ENCODE measurements at regions not wholly inside any gene's neighbourhood (a gene's known extent, or its start where the extent isn't known, plus 50 kb on each side); places are given as distances from the start of the nearest gene placed in this dataset.

- TF ChIP-seq YY1 (IDR thresholded peaks at IDR 0.05; ENCODE audit: insufficient read depth, insufficient read length): no peak
- no peak for TF ChIP-seq ZNF274 (IDR thresholded peaks at IDR 0.05; ENCODE audit: low read depth, low read length)
Measured at GRCh38 chr2:83782122-83782521, 677.0 kb downstream of the SUCLG1 start.

Data from NT2/D1 (cell line).